SK-N-SH (cell line): ENCODE measurements at regions not wholly inside any gene's neighbourhood (a gene's known extent, or its start where the extent isn't known, plus 50 kb on each side); places are given as distances from the start of the nearest gene placed in this dataset.

Experiments used
- CTCF ChIP-seq: fragments of 200-600 bp; sonication (generic); IDR thresholded peaks from 2 replicates; pipeline ENCODE4 v1.6.1; 2017; ENCODE audit warnings: antibody characterized with exemption, mild to moderate bottlenecking, moderate library complexity
- ELF1 ChIP-seq: IDR thresholded peaks from 2 replicates; pipeline ENCODE4 v1.4.0; 2012
- EZH2phosphoT487 ChIP-seq: fragments of 200-600 bp; sonication (generic); IDR thresholded peaks from 2 replicates; pipeline ENCODE4 v1.6.1; 2017; ENCODE audit warnings: low read depth, mixed run types, mild to moderate bottlenecking, antibody characterized with exemption, moderate library complexity, borderline replicate concordance
- POLR2AphosphoS5 ChIP-seq: IDR thresholded peaks from 2 replicates; pipeline ENCODE4 v1.6.1; 2012; ENCODE audit warnings: low read depth, low read length
- REST ChIP-seq: IDR thresholded peaks from 2 replicates; pipeline ENCODE4 v1.6.1; 2012; ENCODE audit warnings: mild to moderate bottlenecking, low read depth, low read length, moderate library complexity
- USF2 ChIP-seq: fragments of 150-350 bp; IDR thresholded peaks from 2 replicates; pipeline ENCODE4 v1.6.1; 2017; ENCODE audit warnings: antibody characterized with exemption, low read length, low read depth, borderline replicate concordance
- YY1 ChIP-seq: IDR thresholded peaks from 2 replicates; pipeline ENCODE4 v1.4.0; 2012; ENCODE audit warnings: low read depth, mild to moderate bottlenecking

GRCh38 chr10:42969147-42969546 is 107.7 kb upstream of the RET start:
- no peak for TF ChIP-seq USF2
- no peak for TF ChIP-seq EZH2phosphoT487
- TF ChIP-seq CTCF: no peak
- TF ChIP-seq REST: no peak
- TF ChIP-seq ELF1: no peak
- TF ChIP-seq POLR2AphosphoS5: no peak
- TF ChIP-seq YY1: no peak
